Colon (tissue), 2 donors: ENCODE measurements at regions not wholly inside any gene's neighbourhood (a gene's known extent, or its start where the extent isn't known, plus 50 kb on each side); places are given as distances from the start of the nearest gene placed in this dataset.
"Not testable (repeated sequence)": the region's sequence is repeated elsewhere in the genome, so short reads cannot be mapped to it uniquely, and the experiment has no call there.

Source experiments
- FAIRE-seq: peaks from 2 replicates; lab custom pipeline; 2012; peaks lifted over from hg19 to GRCh38; lab: Jason Lieb, UNC
- donor health status: control.
- donor health status: control.

GRCh38 chr3:139116631-139117030 is 71.9 kb upstream of the PRR23C start:
- not testable (repeated sequence) for FAIRE-seq

- peak; percentile 75 for FAIRE-seq
These were observed 72.5 kb upstream of the PRR23C start for GRCh38 chr3:139117136-139117675.

- no peak for FAIRE-seq
These were observed 73.4 kb upstream of the PRR23C start for GRCh38 chr3:139117883-139118760.

- FAIRE-seq, result no peak
These were observed 74.1 kb upstream of the PRR23C start for GRCh38 chr3:139118835-139119234.

GRCh38 chr3:139119331-139120025 is 74.8 kb upstream of the PRR23C start:
- FAIRE-seq, result no peak

- no peak for FAIRE-seq
These were observed 75.7 kb upstream of the PRR23C start for GRCh38 chr3:139120086-139121056.

GRCh38 chr3:139121513-139122220 is 77.0 kb upstream of the PRR23C start:
- FAIRE-seq, result no peak

- FAIRE-seq, result no peak
These were observed 77.5 kb upstream of the PRR23C start for GRCh38 chr3:139122221-139122581.

GRCh38 chr3:139122612-139123011 is 77.9 kb upstream of the PRR23C start:
- no peak for FAIRE-seq

- FAIRE-seq, result no peak
These were observed 78.8 kb upstream of the PRR23C start for GRCh38 chr3:139123377-139124095.

GRCh38 chr3:139124197-139124596 is 79.5 kb upstream of the PRR23C start:
- no peak for FAIRE-seq

- FAIRE-seq, result no peak
These were observed 82.4 kb upstream of the PRR23C start for GRCh38 chr3:139127101-139127500.

- not testable (repeated sequence) for FAIRE-seq
These were observed 82.9 kb upstream of the PRR23C start for GRCh38 chr3:139127629-139128028.

- no peak for FAIRE-seq
These were observed 84.1 kb upstream of the PRR23C start for GRCh38 chr3:139128803-139129202.

- FAIRE-seq, result no peak
These were observed 85.2 kb upstream of the PRR23C start for GRCh38 chr3:139129892-139130291.

GRCh38 chr3:139130390-139131140 is 85.9 kb upstream of the PRR23C start:
- no peak for FAIRE-seq

- no peak for FAIRE-seq
These were observed 87.3 kb upstream of the PRR23C start for GRCh38 chr3:139131951-139132350.

- FAIRE-seq, result no peak
These were observed 88.3 kb upstream of the PRR23C start for GRCh38 chr3:139132976-139133375.

- no peak for FAIRE-seq
These were observed 90.1 kb upstream of the PRR23C start for GRCh38 chr3:139134678-139135372.
